ENCODE measurements at regions not wholly inside any gene's neighbourhood (a gene's known extent, or its start where the extent isn't known, plus 50 kb on each side); places are given as distances from the start of the nearest gene placed in this dataset.

- Histone ChIP-seq H3K36me3 (replicated peaks; ENCODE audit: low read depth, low read length) (no peaks in the 10 kb centered on the region), H3K4me2 (ENCODE audit: low read length) (no peak overlapping the region), H2AFZ (ENCODE audit: low read depth, low read length) (no peak overlapping the region), H3K27me3 (ENCODE audit: low read depth, low read length) (peaks cover 24% of the 10 kb centered on the region), H3K4me1 (ENCODE audit: low read length) (no peaks in the 10 kb centered on the region), H4K20me1 (ENCODE audit: insufficient read depth, low read length) (no peaks in the 10 kb centered on the region), H3K9me3 (ENCODE audit: insufficient read depth, low read length) (no peaks in the 10 kb centered on the region), H3K79me2 (ENCODE audit: low read length) (no peaks in the 10 kb centered on the region), H3K9ac (ENCODE audit: low read length) (no peak overlapping the region), H3K4me3 (ENCODE audit: low read length) (no peak overlapping the region), H3K27ac (ENCODE audit: low read length) (no peak overlapping the region)
- TF ChIP-seq, protein P1, sequence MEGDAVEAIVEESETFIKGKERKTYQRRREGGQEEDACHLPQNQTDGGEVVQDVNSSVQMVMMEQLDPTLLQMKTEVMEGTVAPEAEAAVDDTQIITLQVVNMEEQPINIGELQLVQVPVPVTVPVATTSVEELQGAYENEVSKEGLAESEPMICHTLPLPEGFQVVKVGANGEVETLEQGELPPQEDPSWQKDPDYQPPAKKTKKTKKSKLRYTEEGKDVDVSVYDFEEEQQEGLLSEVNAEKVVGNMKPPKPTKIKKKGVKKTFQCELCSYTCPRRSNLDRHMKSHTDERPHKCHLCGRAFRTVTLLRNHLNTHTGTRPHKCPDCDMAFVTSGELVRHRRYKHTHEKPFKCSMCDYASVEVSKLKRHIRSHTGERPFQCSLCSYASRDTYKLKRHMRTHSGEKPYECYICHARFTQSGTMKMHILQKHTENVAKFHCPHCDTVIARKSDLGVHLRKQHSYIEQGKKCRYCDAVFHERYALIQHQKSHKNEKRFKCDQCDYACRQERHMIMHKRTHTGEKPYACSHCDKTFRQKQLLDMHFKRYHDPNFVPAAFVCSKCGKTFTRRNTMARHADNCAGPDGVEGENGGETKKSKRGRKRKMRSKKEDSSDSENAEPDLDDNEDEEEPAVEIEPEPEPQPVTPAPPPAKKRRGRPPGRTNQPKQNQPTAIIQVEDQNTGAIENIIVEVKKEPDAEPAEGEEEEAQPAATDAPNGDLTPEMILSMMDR (IDR thresholded peaks at IDR 0.05; ENCODE audit: low read depth, low read length) = no peak
- TF ChIP-seq EZH2phosphoT487 (IDR thresholded peaks at IDR 0.05; ENCODE audit: low read depth) = no peak
Observed at GRCh38 chr20:62586799-62587198, 55.5 kb upstream of the SLCO4A1 start.

GRCh38 chr20:62587757-62588402, 54.4 kb upstream of the SLCO4A1 start:
- Histone ChIP-seq H3K36me3 (replicated peaks; ENCODE audit: low read depth, low read length) (no peaks in the 10 kb centered on the region), H2AFZ (ENCODE audit: low read depth, low read length) (no peak overlapping the region), H3K4me1 (ENCODE audit: low read length) (no peaks in the 10 kb centered on the region), H3K27ac (ENCODE audit: low read length) (no peak overlapping the region), H3K9me3 (ENCODE audit: insufficient read depth, low read length) (no peaks in the 10 kb centered on the region), H3K79me2 (ENCODE audit: low read length) (no peaks in the 10 kb centered on the region), H4K20me1 (ENCODE audit: insufficient read depth, low read length) (no peaks in the 10 kb centered on the region), H3K4me2 (ENCODE audit: low read length) (no peak overlapping the region), H3K4me3 (ENCODE audit: low read length) (no peak overlapping the region), H3K9ac (ENCODE audit: low read length) (no peak overlapping the region), H3K27me3 (ENCODE audit: low read depth, low read length) (peaks cover 24% of the 10 kb centered on the region)
- TF ChIP-seq EZH2phosphoT487 (IDR thresholded peaks at IDR 0.05; ENCODE audit: low read depth) = no peak
- TF ChIP-seq, protein P1 (IDR thresholded peaks at IDR 0.05; ENCODE audit: low read depth, low read length) = no peak

DNA sequence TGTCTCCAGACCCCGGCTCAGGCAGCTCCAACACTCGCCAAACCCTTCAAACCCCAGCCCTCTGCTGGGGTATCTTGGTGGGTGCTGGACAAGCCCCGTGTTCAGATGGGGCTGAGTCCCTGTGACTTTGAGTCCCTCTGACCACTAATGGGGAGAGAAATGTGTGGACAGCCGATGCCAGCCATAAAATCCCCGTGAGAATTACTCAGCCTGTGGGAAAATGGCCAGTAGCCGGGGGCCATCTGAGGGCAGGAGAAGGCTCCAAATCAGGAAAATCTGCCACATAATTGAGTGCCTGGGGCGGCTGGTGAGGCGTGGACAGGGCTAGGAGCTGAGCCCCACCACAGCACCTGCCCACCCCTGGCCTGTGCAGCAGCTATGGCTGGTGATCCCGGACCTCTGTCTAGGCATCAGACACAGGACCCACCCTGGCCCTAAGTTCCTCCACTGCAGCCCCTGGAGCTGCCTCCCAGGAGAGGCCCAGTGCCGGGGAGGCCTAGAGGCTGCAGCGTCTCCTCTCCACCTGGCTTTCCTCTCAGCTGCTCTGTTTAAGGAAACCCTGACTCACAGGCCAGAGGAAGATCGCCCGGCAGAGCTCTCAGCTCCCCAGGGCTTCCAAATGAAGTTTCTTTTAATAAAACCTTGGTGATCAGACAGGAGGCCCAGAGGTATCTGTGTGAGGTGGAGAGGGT, 53.7 kb upstream of the SLCO4A1 start:
- H3K9me3 ChIP-seq (ENCODE audit: insufficient read depth, low read length) = no peaks in the 10 kb centered on the region
- no peak overlapping the region for H2AFZ ChIP-seq (ENCODE audit: low read depth, low read length)
- no peaks in the 10 kb centered on the region for H3K36me3 ChIP-seq (replicated peaks; ENCODE audit: low read depth, low read length)
- H3K4me2 ChIP-seq (ENCODE audit: low read length) = no peak overlapping the region
- no peak for TF ChIP-seq EZH2phosphoT487 (IDR thresholded peaks at IDR 0.05; ENCODE audit: low read depth)
- TF ChIP-seq, protein P1 (IDR thresholded peaks at IDR 0.05; ENCODE audit: low read depth, low read length) = no peak
- no peaks in the 10 kb centered on the region for H3K79me2 ChIP-seq (ENCODE audit: low read length)
- H3K4me3 ChIP-seq (ENCODE audit: low read length) = no peak overlapping the region
- H3K27ac ChIP-seq (ENCODE audit: low read length) = no peak overlapping the region
- no peaks in the 10 kb centered on the region for H4K20me1 ChIP-seq (ENCODE audit: insufficient read depth, low read length)
- peaks cover 24% of the 10 kb centered on the region for H3K27me3 ChIP-seq (ENCODE audit: low read depth, low read length)
- H3K9ac ChIP-seq (ENCODE audit: low read length) = no peak overlapping the region
- no peaks in the 10 kb centered on the region for H3K4me1 ChIP-seq (ENCODE audit: low read length)

- no peak overlapping the region for H3K4me2 ChIP-seq (ENCODE audit: low read length)
- no peaks in the 10 kb centered on the region for H3K79me2 ChIP-seq (ENCODE audit: low read length)
- H3K27me3 ChIP-seq (ENCODE audit: low read depth, low read length) = peaks cover 24% of the 10 kb centered on the region
- no peaks in the 10 kb centered on the region for H4K20me1 ChIP-seq (ENCODE audit: insufficient read depth, low read length)
- H3K36me3 ChIP-seq (replicated peaks; ENCODE audit: low read depth, low read length) = no peaks in the 10 kb centered on the region
- H3K9me3 ChIP-seq (ENCODE audit: insufficient read depth, low read length) = no peaks in the 10 kb centered on the region
- H3K27ac ChIP-seq (ENCODE audit: low read length) = no peak overlapping the region
- TF ChIP-seq EZH2phosphoT487 (IDR thresholded peaks at IDR 0.05; ENCODE audit: low read depth) = no peak
- no peak overlapping the region for H2AFZ ChIP-seq (ENCODE audit: low read depth, low read length)
- H3K9ac ChIP-seq (ENCODE audit: low read length) = no peak overlapping the region
- H3K4me1 ChIP-seq (ENCODE audit: low read length) = no peaks in the 10 kb centered on the region
- H3K4me3 ChIP-seq (ENCODE audit: low read length) = no peak overlapping the region
Observed at GRCh38 chr20:62589150-62589498, 53.2 kb upstream of the SLCO4A1 start.
